GM13976 (cell line): ENCODE measurements at regions not wholly inside any gene's neighbourhood (a gene's known extent, or its start where the extent isn't known, plus 50 kb on each side); places are given as distances from the start of the nearest gene placed in this dataset.

Experiments used
- DNase-seq: peaks from one replicate; pipeline ENCODE4 v3.0.0; 2012; ENCODE audit warnings: low spot score
- in situ Hi-C: fragments of 300-500 bp; cut with MboI; formaldehyde crosslinking; loops from one replicate; pipeline ENCODE4 v1.12.0; 2022; ENCODE audit warnings: low sequenced_read_pairs, mixed read lengths, inconsistent platforms; ENCODE audit not compliant: unreplicated experiment
- TF ChIP-seq, protein P1 (sequence below): IDR thresholded peaks from 2 replicates; pipeline ENCODE4 v1.5.1; 2012; ENCODE audit warnings: borderline replicate concordance, mild to moderate bottlenecking; ENCODE audit not compliant: insufficient read depth; ENCODE audit errors: extremely low read depth, missing control alignments, control extremely low read depth

- in situ Hi-C loops, result no loop called here
- no peak for DNase-seq
- TF ChIP-seq, protein P1, sequence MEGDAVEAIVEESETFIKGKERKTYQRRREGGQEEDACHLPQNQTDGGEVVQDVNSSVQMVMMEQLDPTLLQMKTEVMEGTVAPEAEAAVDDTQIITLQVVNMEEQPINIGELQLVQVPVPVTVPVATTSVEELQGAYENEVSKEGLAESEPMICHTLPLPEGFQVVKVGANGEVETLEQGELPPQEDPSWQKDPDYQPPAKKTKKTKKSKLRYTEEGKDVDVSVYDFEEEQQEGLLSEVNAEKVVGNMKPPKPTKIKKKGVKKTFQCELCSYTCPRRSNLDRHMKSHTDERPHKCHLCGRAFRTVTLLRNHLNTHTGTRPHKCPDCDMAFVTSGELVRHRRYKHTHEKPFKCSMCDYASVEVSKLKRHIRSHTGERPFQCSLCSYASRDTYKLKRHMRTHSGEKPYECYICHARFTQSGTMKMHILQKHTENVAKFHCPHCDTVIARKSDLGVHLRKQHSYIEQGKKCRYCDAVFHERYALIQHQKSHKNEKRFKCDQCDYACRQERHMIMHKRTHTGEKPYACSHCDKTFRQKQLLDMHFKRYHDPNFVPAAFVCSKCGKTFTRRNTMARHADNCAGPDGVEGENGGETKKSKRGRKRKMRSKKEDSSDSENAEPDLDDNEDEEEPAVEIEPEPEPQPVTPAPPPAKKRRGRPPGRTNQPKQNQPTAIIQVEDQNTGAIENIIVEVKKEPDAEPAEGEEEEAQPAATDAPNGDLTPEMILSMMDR, result no peak
These were observed 1090.8 kb downstream of the BCL11A start for GRCh38 chr2:59462422-59463197.

GRCh38 chr2:59461127-59461526 lies 1092.3 kb downstream of the BCL11A start:
- TF ChIP-seq, protein P1, result no peak
- DNase-seq, result no peak
- in situ Hi-C loops, result no loop called here

- in situ Hi-C loops, result no loop called here
- no peak for DNase-seq
- TF ChIP-seq, protein P1, result no peak
These were observed 1094.7 kb downstream of the BCL11A start for GRCh38 chr2:59458800-59459199.

DNA sequence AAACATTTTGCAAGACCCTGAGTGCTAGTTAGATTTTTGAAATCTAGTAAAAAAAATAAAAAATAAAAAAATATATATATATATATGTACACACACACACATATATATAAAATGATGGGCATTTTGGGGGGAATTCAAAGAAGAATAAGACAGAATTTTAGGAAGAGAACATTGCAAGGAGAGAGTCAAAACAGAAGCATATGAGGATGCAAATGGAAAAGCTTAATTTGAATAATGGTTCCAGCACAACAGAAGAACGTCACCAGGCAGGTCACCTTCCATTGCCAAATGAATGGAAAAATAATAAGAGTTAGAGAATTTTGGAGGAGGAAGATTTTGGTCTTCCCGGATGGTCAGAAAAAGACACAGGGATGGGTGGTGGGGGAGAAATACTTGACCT lies 1097.2 kb downstream of the BCL11A start:
- TF ChIP-seq, protein P1, result no peak
- no peak for DNase-seq
- in situ Hi-C loops, result no loop called here

DNA sequence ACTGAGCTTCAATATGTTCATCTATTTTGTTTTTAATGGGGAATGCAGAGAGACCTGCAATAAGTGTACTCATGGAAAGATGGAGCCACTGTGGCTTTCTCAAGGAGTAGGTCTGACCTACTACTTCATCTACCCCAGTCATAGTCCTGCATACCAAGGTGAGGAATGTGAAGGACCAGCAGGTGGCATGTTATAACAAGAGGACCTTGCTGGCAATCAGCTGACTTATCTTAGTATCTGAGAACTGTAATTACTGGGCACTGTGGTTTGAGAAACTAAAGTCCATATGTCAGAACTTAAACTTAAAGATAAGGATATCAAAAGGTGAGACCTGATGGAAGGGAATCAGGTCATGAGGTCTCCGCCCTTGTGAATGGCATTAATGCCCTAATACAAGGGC lies 1104.2 kb downstream of the BCL11A start:
- DNase-seq, result no peak
- in situ Hi-C loops, result no loop called here
- TF ChIP-seq, protein P1, result no peak

- DNase-seq, result no peak
- in situ Hi-C loops, result no loop called here
- TF ChIP-seq, protein P1, result no peak
These were observed 1113.0 kb downstream of the BCL11A start for GRCh38 chr2:59440491-59440890.
